Neural progenitor cell (in vitro differentiated cells): ENCODE measurements at regions not wholly inside any gene's neighbourhood (a gene's known extent, or its start where the extent isn't known, plus 50 kb on each side); places are given as distances from the start of the nearest gene placed in this dataset.
A peak's percentile ranks its signal among the peaks of the same experiment; 100 is the strongest.

Experiments
- DNase-seq: peaks from one replicate; pipeline ENCODE4 v3.0.0-alpha.2; 2016; ENCODE audit warnings: low spot score
- H2AFZ ChIP-seq: fragments of 200-600 bp; sonication (generic); replicated peaks from 2 replicates; pipeline ENCODE4 v1.6.1; 2016; ENCODE audit warnings: antibody characterized with exemption
- H3F3A ChIP-seq: fragments of 200-600 bp; sonication (generic); 2 replicates; pipeline ENCODE4 v1.6.1; 2016; ENCODE audit warnings: antibody characterized with exemption, low read depth
- H3K27ac ChIP-seq: fragments of 200-600 bp; sonication (generic); 2 replicates; pipeline ENCODE4 v1.5.1; 2016; ENCODE audit warnings: mild to moderate bottlenecking
- H3K27me3 ChIP-seq: fragments of 200-600 bp; sonication (generic); 2 replicates; pipeline ENCODE4 v1.6.1; 2016; ENCODE audit warnings: mild to moderate bottlenecking, moderate library complexity
- H3K36me3 ChIP-seq: fragments of 200-600 bp; sonication (generic); 2 replicates; pipeline ENCODE4 v1.5.1; 2016
- H3K4me1 ChIP-seq: fragments of 200-600 bp; sonication (generic); 2 replicates; pipeline ENCODE4 v1.6.1; 2016; ENCODE audit warnings: mixed run types
- H3K4me2 ChIP-seq: fragments of 200-600 bp; sonication (generic); 2 replicates; pipeline ENCODE4 v1.6.1; 2016
- H3K4me3 ChIP-seq: fragments of 200-600 bp; sonication (generic); 2 replicates; pipeline ENCODE4 v1.5.1; 2016
- H3K79me2 ChIP-seq: fragments of 200-600 bp; sonication (generic); 2 replicates; pipeline ENCODE4 v1.6.1; 2016; ENCODE audit warnings: low read depth
- H3K9ac ChIP-seq: fragments of 200-600 bp; sonication (generic); 2 replicates; pipeline ENCODE4 v1.6.1; 2016
- H3K9me3 ChIP-seq: fragments of 200-600 bp; sonication (generic); 2 replicates; pipeline ENCODE4 v1.5.1; 2016; ENCODE audit warnings: low read depth
- H4K20me1 ChIP-seq: fragments of 200-600 bp; sonication (generic); 2 replicates; pipeline ENCODE4 v1.6.1; 2016; ENCODE audit warnings: low read depth
- H3K27ac Mint-ChIP-seq: 3 replicates; pipeline ENCODE4 v1.8.0; 2021; ENCODE audit warnings: mixed read lengths
- H3K27me3 Mint-ChIP-seq: 2 replicates; pipeline ENCODE4 v1.8.0; 2022; ENCODE audit warnings: low read depth, mild to moderate bottlenecking, inconsistent platforms, moderate library complexity, mixed read lengths; ENCODE audit not compliant: insufficient read depth
- H3K36me3 Mint-ChIP-seq: 3 replicates; pipeline ENCODE4 v1.8.0; 2021; ENCODE audit warnings: mixed read lengths
- H3K4me1 Mint-ChIP-seq: 3 replicates; pipeline ENCODE4 v1.8.0; 2021; ENCODE audit warnings: mixed read lengths
- H3K4me3 Mint-ChIP-seq: 3 replicates; pipeline ENCODE4 v1.8.0; 2021; ENCODE audit warnings: mild to moderate bottlenecking, moderate library complexity, mixed read lengths
- H3K9me3 Mint-ChIP-seq: 3 replicates; pipeline ENCODE4 v1.8.0; 2020; ENCODE audit warnings: mixed read lengths
- EZH2 ChIP-seq: fragments of 200-600 bp; sonication (generic); IDR thresholded peaks from 2 replicates; pipeline ENCODE4 v1.6.1; 2017; ENCODE audit warnings: antibody characterized with exemption, mild to moderate bottlenecking, moderate library complexity
- EZH2phosphoT487 ChIP-seq: fragments of 200-600 bp; sonication (generic); IDR thresholded peaks from 2 replicates; pipeline ENCODE4 v1.6.1; 2017; ENCODE audit warnings: antibody characterized with exemption
- TF ChIP-seq, protein P1 (sequence below): fragments of 200-600 bp; sonication (generic); IDR thresholded peaks from 2 replicates; pipeline ENCODE4 v1.5.1; 2017; ENCODE audit warnings: antibody characterized with exemption, mild to moderate bottlenecking

DNA sequence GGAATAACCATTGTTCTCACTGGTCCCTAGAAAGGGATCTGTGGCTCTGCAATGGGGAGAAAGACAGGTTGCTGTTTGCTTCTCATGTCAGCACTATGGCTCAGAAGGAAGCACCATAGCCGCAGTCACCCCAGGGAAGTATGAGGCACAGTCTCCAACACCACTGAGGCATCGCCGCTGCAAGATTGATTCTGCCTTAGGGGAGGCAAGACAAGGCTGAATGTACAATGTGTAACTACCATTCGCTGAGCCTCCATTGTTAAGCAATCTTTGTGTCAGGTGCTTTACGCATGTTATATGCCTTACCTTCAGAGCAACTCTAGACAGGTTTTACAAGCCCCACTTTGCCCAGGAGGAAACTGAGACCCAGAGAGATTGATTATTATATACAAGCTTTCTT lies 100.7 kb upstream of the KCNMB2 start:
- no peaks in the 10 kb centered on the region for H3K9me3 ChIP-seq
- no peak overlapping the region for H3K4me2 ChIP-seq
- no peaks in the 10 kb centered on the region for H3K79me2 ChIP-seq
- H3K36me3 ChIP-seq = no peaks in the 10 kb centered on the region
- Mint-ChIP-seq H3K9me3 (no peaks in the 10 kb centered on the region), H3K36me3 (no peaks in the 10 kb centered on the region), H3K27ac (no peak overlapping the region), H3K4me1 (peaks cover 7% of the 10 kb centered on the region), H3K4me3 (no peak overlapping the region), H3K27me3 (peaks cover 2% of the 10 kb centered on the region)
- TF ChIP-seq EZH2phosphoT487 = no peak
- TF ChIP-seq, protein P1, sequence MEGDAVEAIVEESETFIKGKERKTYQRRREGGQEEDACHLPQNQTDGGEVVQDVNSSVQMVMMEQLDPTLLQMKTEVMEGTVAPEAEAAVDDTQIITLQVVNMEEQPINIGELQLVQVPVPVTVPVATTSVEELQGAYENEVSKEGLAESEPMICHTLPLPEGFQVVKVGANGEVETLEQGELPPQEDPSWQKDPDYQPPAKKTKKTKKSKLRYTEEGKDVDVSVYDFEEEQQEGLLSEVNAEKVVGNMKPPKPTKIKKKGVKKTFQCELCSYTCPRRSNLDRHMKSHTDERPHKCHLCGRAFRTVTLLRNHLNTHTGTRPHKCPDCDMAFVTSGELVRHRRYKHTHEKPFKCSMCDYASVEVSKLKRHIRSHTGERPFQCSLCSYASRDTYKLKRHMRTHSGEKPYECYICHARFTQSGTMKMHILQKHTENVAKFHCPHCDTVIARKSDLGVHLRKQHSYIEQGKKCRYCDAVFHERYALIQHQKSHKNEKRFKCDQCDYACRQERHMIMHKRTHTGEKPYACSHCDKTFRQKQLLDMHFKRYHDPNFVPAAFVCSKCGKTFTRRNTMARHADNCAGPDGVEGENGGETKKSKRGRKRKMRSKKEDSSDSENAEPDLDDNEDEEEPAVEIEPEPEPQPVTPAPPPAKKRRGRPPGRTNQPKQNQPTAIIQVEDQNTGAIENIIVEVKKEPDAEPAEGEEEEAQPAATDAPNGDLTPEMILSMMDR = no peak
- no peak overlapping the region for H3K9ac ChIP-seq
- H3F3A ChIP-seq = peaks cover 2% of the 10 kb centered on the region
- H4K20me1 ChIP-seq = no peaks in the 10 kb centered on the region
- H3K4me3 ChIP-seq = no peak overlapping the region
- DNase-seq = no peak
- peaks cover 5% of the 10 kb centered on the region for H3K4me1 ChIP-seq
- H3K27me3 ChIP-seq = no peaks in the 10 kb centered on the region
- no peak overlapping the region for H3K27ac ChIP-seq
- H2AFZ ChIP-seq = no peak overlapping the region

GRCh38 chr3:178436773-178437172 lies 99.5 kb upstream of the KCNMB2 start:
- H3K27ac Mint-ChIP-seq = no peak overlapping the region

GRCh38 chr3:178437236-178437635 lies 99.0 kb upstream of the KCNMB2 start:
- Histone ChIP-seq H3K79me2 (no peaks in the 10 kb centered on the region), H3K27ac (no peak overlapping the region), H4K20me1 (no peaks in the 10 kb centered on the region), H3K9me3 (no peaks in the 10 kb centered on the region), H3K36me3 (no peaks in the 10 kb centered on the region), H3K9ac (no peak overlapping the region), H3F3A (peaks cover 5% of the 10 kb centered on the region), H3K4me2 (no peak overlapping the region), H3K4me3 (no peak overlapping the region), H3K4me1 (peaks cover 9% of the 10 kb centered on the region), H2AFZ (no peak overlapping the region), H3K27me3 (no peaks in the 10 kb centered on the region)
- Mint-ChIP-seq H3K4me3 (no peak overlapping the region), H3K36me3 (no peaks in the 10 kb centered on the region), H3K9me3 (no peaks in the 10 kb centered on the region), H3K27me3 (peaks cover 2% of the 10 kb centered on the region), H3K27ac (no peak overlapping the region), H3K4me1 (peaks cover 7% of the 10 kb centered on the region)
- no peak for TF ChIP-seq EZH2
- TF ChIP-seq EZH2phosphoT487 = no peak
- no peak for DNase-seq

More at GRCh38 chr3:178436773-178437172, 99.5 kb upstream of the KCNMB2 start:
- Histone ChIP-seq H3K4me1 (peaks cover 9% of the 10 kb centered on the region), H3F3A (peaks cover 5% of the 10 kb centered on the region), H2AFZ (no peak overlapping the region), H3K9me3 (no peaks in the 10 kb centered on the region), H3K27me3 (no peaks in the 10 kb centered on the region), H4K20me1 (no peaks in the 10 kb centered on the region), H3K27ac (no peak overlapping the region), H3K4me2 (no peak overlapping the region), H3K4me3 (no peak overlapping the region), H3K79me2 (no peaks in the 10 kb centered on the region), H3K9ac (no peak overlapping the region), H3K36me3 (no peaks in the 10 kb centered on the region)
- no peak overlapping the region for H3K4me3 Mint-ChIP-seq
- no peaks in the 10 kb centered on the region for H3K9me3 Mint-ChIP-seq
- peaks cover 2% of the 10 kb centered on the region for H3K27me3 Mint-ChIP-seq
- TF ChIP-seq, protein P1 = peak; percentile 75
- no peak for TF ChIP-seq EZH2phosphoT487
- peak; percentile 37 for DNase-seq
- H3K36me3 Mint-ChIP-seq = no peaks in the 10 kb centered on the region
- H3K4me1 Mint-ChIP-seq = peaks cover 7% of the 10 kb centered on the region

DNA sequence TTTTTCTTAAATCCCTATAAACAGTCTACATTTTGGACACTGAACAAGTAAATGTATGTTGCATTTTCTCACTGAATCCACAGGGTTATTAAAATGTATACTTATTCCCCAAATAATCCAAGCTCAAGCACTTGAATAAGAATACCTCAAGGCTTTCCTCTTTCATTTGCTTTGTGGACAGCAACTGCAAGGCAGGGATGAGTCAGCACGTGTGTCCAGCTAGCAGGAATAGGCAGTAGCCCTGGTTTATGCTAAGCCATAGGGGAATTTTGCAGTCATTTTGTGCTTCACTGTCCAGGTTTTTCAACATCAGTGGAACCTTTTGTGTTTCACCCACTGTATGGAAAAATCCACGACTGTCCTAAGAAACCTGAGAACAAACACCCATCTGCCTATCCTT lies 96.7 kb upstream of the KCNMB2 start:
- Mint-ChIP-seq H3K9me3 (no peaks in the 10 kb centered on the region), H3K27me3 (peaks cover 4% of the 10 kb centered on the region), H3K4me1 (peaks cover 7% of the 10 kb centered on the region), H3K27ac (no peak overlapping the region), H3K4me3 (no peak overlapping the region), H3K36me3 (no peaks in the 10 kb centered on the region)
- Histone ChIP-seq H3F3A (peaks cover 5% of the 10 kb centered on the region), H3K27ac (no peak overlapping the region), H3K79me2 (no peaks in the 10 kb centered on the region), H3K4me1 (peaks cover 9% of the 10 kb centered on the region), H4K20me1 (no peaks in the 10 kb centered on the region), H3K27me3 (no peaks in the 10 kb centered on the region), H3K9ac (no peak overlapping the region), H3K9me3 (no peaks in the 10 kb centered on the region), H3K36me3 (no peaks in the 10 kb centered on the region), H3K4me3 (no peak overlapping the region), H3K4me2 (no peak overlapping the region), H2AFZ (no peak overlapping the region)
- TF ChIP-seq EZH2 (no peak), EZH2phosphoT487 (no peak)
- TF ChIP-seq, protein P1 = no peak
- peak; percentile 8 for DNase-seq
